ENCODE measurements at regions not wholly inside any gene's neighbourhood (a gene's known extent, or its start where the extent isn't known, plus 50 kb on each side); places are given as distances from the start of the nearest gene placed in this dataset.

- H3K9ac ChIP-seq (ENCODE audit: low read length), result no peak overlapping the region
- no peaks in the 10 kb centered on the region for H3K9me3 ChIP-seq (ENCODE audit: insufficient read depth, low read depth, low read length)
- no peak overlapping the region for H3K27ac ChIP-seq (ENCODE audit: low read depth, low read length)
- H3K4ac ChIP-seq (ENCODE audit: low read depth, low read length), result no peak overlapping the region
- H4K8ac ChIP-seq (ENCODE audit: low read depth, low read length), result no peak overlapping the region
- no peaks in the 10 kb centered on the region for H3K79me2 ChIP-seq (ENCODE audit: control insufficient read depth, insufficient read depth, low read length, poor library complexity)
- H3K14ac ChIP-seq (ENCODE audit: low read length), result no peak overlapping the region
- H3K4me1 ChIP-seq (ENCODE audit: control insufficient read depth in 1 of 2, insufficient read depth in 2 of 2, low read length in 2 of 2), result no peaks in the 10 kb centered on the region
- H3K36me3 ChIP-seq (ENCODE audit: control insufficient read depth in 1 of 2, insufficient read depth in 2 of 2, low read length in 2 of 2), result peaks cover 0 to 2% of the 10 kb centered on the region in 2 experiments
- H3K79me1 ChIP-seq (ENCODE audit: low read length), result no peaks in the 10 kb centered on the region
- no CpG with 5 or more reads among the region's 4 CpGs for WGBS (ENCODE audit: extremely low coverage, insufficient coverage, insufficient read length)
- no peak overlapping the region for H2BK120ac ChIP-seq (ENCODE audit: insufficient read depth, low read length, poor library complexity)
- no peak overlapping the region for H3K4me3 ChIP-seq (ENCODE audit: low read depth, low read length)
- H3K27me3 ChIP-seq (ENCODE audit: insufficient read depth, low read length), result no peaks in the 10 kb centered on the region
- no peak overlapping the region for H4K12ac ChIP-seq (ENCODE audit: low read depth, low read length)
- no peak overlapping the region for H2AK5ac ChIP-seq (ENCODE audit: low read length)
- H3K23ac ChIP-seq (ENCODE audit: low read length), result no peak overlapping the region
- H3K18ac ChIP-seq (ENCODE audit: low read length), result no peak overlapping the region
- H2AFZ ChIP-seq (ENCODE audit: insufficient read depth, low read length, poor library complexity), result no peak overlapping the region
- no peak for DNase-seq
- no peak overlapping the region for H4K91ac ChIP-seq (ENCODE audit: low read depth, low read length)
- H3K4me2 ChIP-seq (ENCODE audit: low read length), result no peak overlapping the region
- H2BK5ac ChIP-seq (ENCODE audit: low read depth, low read length, poor library complexity), result no peak overlapping the region
- no peak overlapping the region for H2BK12ac ChIP-seq (ENCODE audit: low read length)
Observed at GRCh38 chr14:71538938-71539649, 393.1 kb upstream of the RGS6 start.

GRCh38 chr14:71539650-71540285, 392.5 kb upstream of the RGS6 start:
- H3K79me1 ChIP-seq (ENCODE audit: low read length), result no peaks in the 10 kb centered on the region
- H3K23ac ChIP-seq (ENCODE audit: low read length), result no peak overlapping the region
- no peak overlapping the region for H4K8ac ChIP-seq (ENCODE audit: low read depth, low read length)
- no peak overlapping the region for H3K4ac ChIP-seq (ENCODE audit: low read depth, low read length)
- no peak overlapping the region for H3K14ac ChIP-seq (ENCODE audit: low read length)
- WGBS (ENCODE audit: extremely low coverage, insufficient coverage, insufficient read length), result no CpG with 5 or more reads among the region's 8 CpGs
- no peak overlapping the region for H3K9ac ChIP-seq (ENCODE audit: low read length)
- H3K9me3 ChIP-seq (ENCODE audit: insufficient read depth, low read depth, low read length), result no peaks in the 10 kb centered on the region
- H3K18ac ChIP-seq (ENCODE audit: low read length), result no peak overlapping the region
- H3K4me3 ChIP-seq (ENCODE audit: low read depth, low read length), result no peak overlapping the region
- H2AK5ac ChIP-seq (ENCODE audit: low read length), result no peak overlapping the region
- no peak overlapping the region for H2BK5ac ChIP-seq (ENCODE audit: low read depth, low read length, poor library complexity)
- no peak overlapping the region for H2BK120ac ChIP-seq (ENCODE audit: insufficient read depth, low read length, poor library complexity)
- H2AFZ ChIP-seq (ENCODE audit: insufficient read depth, low read length, poor library complexity), result no peak overlapping the region
- no peak overlapping the region for H4K12ac ChIP-seq (ENCODE audit: low read depth, low read length)
- H3K27me3 ChIP-seq (ENCODE audit: insufficient read depth, low read length), result no peaks in the 10 kb centered on the region
- no peak overlapping the region for H3K27ac ChIP-seq (ENCODE audit: low read depth, low read length)
- H4K91ac ChIP-seq (ENCODE audit: low read depth, low read length), result no peak overlapping the region
- no peaks in the 10 kb centered on the region for H3K4me1 ChIP-seq (ENCODE audit: control insufficient read depth in 1 of 2, insufficient read depth in 2 of 2, low read length in 2 of 2)
- H2BK12ac ChIP-seq (ENCODE audit: low read length), result no peak overlapping the region
- H3K36me3 ChIP-seq (ENCODE audit: control insufficient read depth in 1 of 2, insufficient read depth in 2 of 2, low read length in 2 of 2), result peaks cover 0 to 2% of the 10 kb centered on the region in 2 experiments
- no peaks in the 10 kb centered on the region for H3K79me2 ChIP-seq (ENCODE audit: control insufficient read depth, insufficient read depth, low read length, poor library complexity)
- DNase-seq, result no peak
- no peak overlapping the region for H3K4me2 ChIP-seq (ENCODE audit: low read length)

GRCh38 chr14:71541271-71541670, 391.0 kb upstream of the RGS6 start:
- H3K27me3 ChIP-seq (ENCODE audit: insufficient read depth, low read length), result no peaks in the 10 kb centered on the region
- H3K79me1 ChIP-seq (ENCODE audit: low read length), result no peaks in the 10 kb centered on the region
- H3K4me2 ChIP-seq (ENCODE audit: low read length), result no peak overlapping the region
- no peaks in the 10 kb centered on the region for H3K9me3 ChIP-seq (ENCODE audit: insufficient read depth, low read depth, low read length)
- no peak for DNase-seq
- H3K23ac ChIP-seq (ENCODE audit: low read length), result no peak overlapping the region
- H2BK120ac ChIP-seq (ENCODE audit: insufficient read depth, low read length, poor library complexity), result no peak overlapping the region
- H4K8ac ChIP-seq (ENCODE audit: low read depth, low read length), result no peak overlapping the region
- no peak overlapping the region for H2AFZ ChIP-seq (ENCODE audit: insufficient read depth, low read length, poor library complexity)
- H3K79me2 ChIP-seq (ENCODE audit: control insufficient read depth, insufficient read depth, low read length, poor library complexity), result no peaks in the 10 kb centered on the region
- H2AK5ac ChIP-seq (ENCODE audit: low read length), result no peak overlapping the region
- H3K4me3 ChIP-seq (ENCODE audit: low read depth, low read length), result no peak overlapping the region
- no peak overlapping the region for H2BK12ac ChIP-seq (ENCODE audit: low read length)
- H2BK5ac ChIP-seq (ENCODE audit: low read depth, low read length, poor library complexity), result no peak overlapping the region
- no peaks in the 10 kb centered on the region for H3K4me1 ChIP-seq (ENCODE audit: control insufficient read depth in 1 of 2, insufficient read depth in 2 of 2, low read length in 2 of 2)
- H3K18ac ChIP-seq (ENCODE audit: low read length), result no peak overlapping the region
- no peak overlapping the region for H3K9ac ChIP-seq (ENCODE audit: low read length)
- no peak overlapping the region for H3K27ac ChIP-seq (ENCODE audit: low read depth, low read length)
- no peak overlapping the region for H4K12ac ChIP-seq (ENCODE audit: low read depth, low read length)
- no CpG with 5 or more reads among the region's 3 CpGs for WGBS (ENCODE audit: extremely low coverage, insufficient coverage, insufficient read length)
- H4K91ac ChIP-seq (ENCODE audit: low read depth, low read length), result no peak overlapping the region
- no peak overlapping the region for H3K4ac ChIP-seq (ENCODE audit: low read depth, low read length)
- no peak overlapping the region for H3K14ac ChIP-seq (ENCODE audit: low read length)
- H3K36me3 ChIP-seq (ENCODE audit: control insufficient read depth in 1 of 2, insufficient read depth in 2 of 2, low read length in 2 of 2), result peaks cover 0 to 2% of the 10 kb centered on the region in 2 experiments

DNA sequence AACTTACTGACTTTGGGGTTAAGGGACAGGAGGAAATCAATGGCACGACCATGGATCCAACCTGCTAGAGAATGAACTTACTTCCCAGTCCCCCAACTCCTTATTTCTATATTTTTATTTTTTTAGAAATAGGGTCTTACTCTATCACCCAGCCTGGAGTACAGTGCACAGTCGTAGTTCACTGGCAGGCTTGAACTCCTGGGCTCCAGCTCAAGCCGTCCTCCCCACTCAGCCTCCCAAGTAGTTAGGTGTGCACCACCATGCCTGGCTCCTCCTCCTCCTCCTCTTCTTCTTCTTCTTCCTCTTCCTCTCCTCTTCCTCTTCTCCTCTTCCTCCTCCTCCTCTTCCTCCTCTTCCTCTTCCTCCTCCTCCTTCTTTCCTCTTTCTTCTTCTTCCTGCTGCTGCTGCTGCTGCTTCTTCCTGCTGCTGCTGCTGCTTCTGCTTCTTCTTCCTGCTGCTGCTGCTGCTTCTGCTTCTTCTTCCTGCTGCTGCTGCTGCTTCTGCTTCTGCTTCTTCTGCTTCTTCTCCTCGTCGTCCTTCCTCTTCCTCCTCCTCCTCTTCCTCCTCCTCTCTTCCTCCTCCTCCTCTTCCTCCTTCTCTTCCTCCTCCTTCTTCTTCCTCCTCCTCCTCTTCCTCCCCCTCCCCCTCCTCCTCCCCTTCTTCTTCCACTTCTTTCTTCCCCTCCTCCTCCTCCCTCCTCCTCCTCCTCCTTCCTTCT, 390.1 kb upstream of the RGS6 start:
- Histone ChIP-seq H3K18ac (ENCODE audit: low read length) (no peak overlapping the region), H3K4me2 (ENCODE audit: low read length) (no peak overlapping the region), H3K27ac (ENCODE audit: low read depth, low read length) (no peak overlapping the region), H3K9ac (ENCODE audit: low read length) (no peak overlapping the region), H3K23ac (ENCODE audit: low read length) (no peak overlapping the region), H4K12ac (ENCODE audit: low read depth, low read length) (no peak overlapping the region), H3K79me1 (ENCODE audit: low read length) (no peaks in the 10 kb centered on the region), H3K14ac (ENCODE audit: low read length) (no peak overlapping the region), H2AFZ (ENCODE audit: insufficient read depth, low read length, poor library complexity) (no peak overlapping the region), H3K9me3 (ENCODE audit: insufficient read depth, low read depth, low read length) (no peaks in the 10 kb centered on the region), H2AK5ac (ENCODE audit: low read length) (no peak overlapping the region), H3K4me3 (ENCODE audit: low read depth, low read length) (no peak overlapping the region), H2BK12ac (ENCODE audit: low read length) (no peak overlapping the region), H2BK120ac (ENCODE audit: insufficient read depth, low read length, poor library complexity) (no peak overlapping the region), H3K4ac (ENCODE audit: low read depth, low read length) (no peak overlapping the region), H3K4me1 (ENCODE audit: control insufficient read depth in 1 of 2, insufficient read depth in 2 of 2, low read length in 2 of 2) (no peaks in the 10 kb centered on the region), H3K27me3 (ENCODE audit: insufficient read depth, low read length) (no peaks in the 10 kb centered on the region), H2BK5ac (ENCODE audit: low read depth, low read length, poor library complexity) (no peak overlapping the region), H4K91ac (ENCODE audit: low read depth, low read length) (no peak overlapping the region), H4K8ac (ENCODE audit: low read depth, low read length) (no peak overlapping the region), H3K36me3 (ENCODE audit: control insufficient read depth in 1 of 2, insufficient read depth in 2 of 2, low read length in 2 of 2) (peaks cover 0 to 2% of the 10 kb centered on the region in 2 experiments), H3K79me2 (ENCODE audit: control insufficient read depth, insufficient read depth, low read length, poor library complexity) (no peaks in the 10 kb centered on the region)
- WGBS (ENCODE audit: extremely low coverage, insufficient coverage, insufficient read length), result no CpG with 5 or more reads among the region's 5 CpGs
- DNase-seq, result no peak
